IMR-90 (cell line): ENCODE measurements at regions not wholly inside any gene's neighbourhood (a gene's known extent, or its start where the extent isn't known, plus 50 kb on each side); places are given as distances from the start of the nearest gene placed in this dataset.

ENCODE experiments used
- ATAC-seq: fragments of 200-7000 bp; cut with Tn5 transposase; 2 replicates; pipeline ENCODE4 v1.9.1; 2020; ENCODE audit warnings: low read depth, mild to moderate bottlenecking, moderate library complexity
- BruUV-seq: library from RNA; stranded (reverse); fragments of 400-500 nt; replicated peaks from 2 replicates; lab custom pipeline; 2021; lab: Mats Ljungman, UMichigan
- CTCF ChIA-PET: fragments of 300-600 bp; formaldehyde crosslinking; extraction: SDS; loops from one replicate; lab custom pipeline; 2021; ENCODE audit warnings: antibody characterized with exemption; lab: Yijun Ruan, JAX
- POLR2A ChIA-PET: fragments of 300-600 bp; sonication (Branson Sonifier 250); formaldehyde crosslinking; loops from one replicate; lab custom pipeline; 2022; ENCODE audit warnings: antibody characterized with exemption; ENCODE audit not compliant: unreplicated experiment; lab: Charles Lee
- DNase-seq: peaks from one replicate; pipeline ENCODE4 v3.0.0; 2013
- H2AFZ ChIP-seq: replicated peaks from 2 replicates; pipeline ENCODE3; 2013; ENCODE audit warnings: low read length, mild to moderate bottlenecking; ENCODE audit not compliant: poor library complexity
- H2AK5ac ChIP-seq: 2 replicates; pipeline ENCODE4 v1.6.1; 2013; ENCODE audit warnings: low read depth, low read length, inconsistent platforms
- H2AK9ac ChIP-seq: replicated peaks from 2 replicates; pipeline ENCODE3; 2013; ENCODE audit warnings: mild to moderate bottlenecking, low read depth, low read length, moderate library complexity; ENCODE audit not compliant: poor library complexity
- H2BK120ac ChIP-seq: 2 replicates; pipeline ENCODE4 v1.6.1; 2013; ENCODE audit warnings: low read depth, low read length, inconsistent platforms
- H2BK15ac ChIP-seq: 3 replicates; pipeline ENCODE4 v1.6.1; 2013; ENCODE audit warnings: low read depth, low read length, inconsistent platforms
- H2BK20ac ChIP-seq: 2 replicates; pipeline ENCODE4 v1.6.1; 2013; ENCODE audit warnings: low read depth, mild to moderate bottlenecking, inconsistent platforms, low read length, moderate library complexity
- H2BK5ac ChIP-seq: 2 replicates; pipeline ENCODE4 v1.6.1; 2013; ENCODE audit warnings: mild to moderate bottlenecking, low read depth, low read length, inconsistent platforms; ENCODE audit not compliant: poor library complexity, severe bottlenecking
- H3K14ac ChIP-seq: replicated peaks from 2 replicates; pipeline ENCODE4 v1.6.1; 2013; ENCODE audit warnings: low read depth, low read length, inconsistent platforms
- H3K18ac ChIP-seq: 2 replicates; pipeline ENCODE4 v1.6.1; 2013; ENCODE audit warnings: low read depth, low read length, control low read depth
- H3K23ac ChIP-seq: 2 replicates; pipeline ENCODE4 v1.6.1; 2013; ENCODE audit warnings: low read depth, low read length, inconsistent platforms
- H3K27ac ChIP-seq: 2 replicates; pipeline ENCODE4 v1.5.1; 2013; ENCODE audit warnings: mild to moderate bottlenecking, control low read depth, low read length; ENCODE audit not compliant: insufficient read depth
- H3K27me3 ChIP-seq: 2 replicates; pipeline ENCODE4 v1.6.1; 2013; ENCODE audit warnings: low read length; ENCODE audit not compliant: control insufficient read depth, insufficient read depth
- H3K36me3 ChIP-seq: 2 replicates; pipeline ENCODE4 v1.6.1; 2013; ENCODE audit warnings: low read length, mixed read lengths; ENCODE audit not compliant: control insufficient read depth, insufficient read depth
- H3K4ac ChIP-seq: 2 replicates; pipeline ENCODE4 v1.6.1; 2013; ENCODE audit warnings: low read depth, low read length, inconsistent platforms
- H3K4me1 ChIP-seq: 2 replicates; pipeline ENCODE4 v1.6.1; 2013; ENCODE audit warnings: low read length, mixed read lengths; ENCODE audit not compliant: control insufficient read depth, insufficient read depth
- H3K4me2 ChIP-seq: 2 replicates; pipeline ENCODE4 v1.6.1; 2013; ENCODE audit warnings: low read depth, mild to moderate bottlenecking, control low read depth, low read length, moderate library complexity
- H3K4me3 ChIP-seq: 2 replicates; pipeline ENCODE4 v1.5.1; 2013; ENCODE audit warnings: low read depth, mild to moderate bottlenecking, control low read depth, low read length, moderate library complexity; ENCODE audit not compliant: insufficient read depth
- H3K56ac ChIP-seq: 2 replicates; pipeline ENCODE4 v1.6.1; 2013; ENCODE audit warnings: low read length, inconsistent platforms; ENCODE audit not compliant: insufficient read depth; ENCODE audit errors: extremely low read depth
- H3K79me1 ChIP-seq, 2 experiments: 2 replicates each; pipeline ENCODE4 v1.6.1; 2013; ENCODE audit warnings: low read length in 2 of 2, inconsistent platforms in 1 of 2, low read depth in 1 of 2
- H3K9ac ChIP-seq: 2 replicates; pipeline ENCODE4 v1.6.1; 2013; ENCODE audit warnings: low read depth, low read length, control low read depth
- H3K9me1 ChIP-seq: 2 replicates; pipeline ENCODE4 v1.6.1; 2013; ENCODE audit warnings: low read length, inconsistent platforms; ENCODE audit not compliant: insufficient read depth
- H3K9me3 ChIP-seq: 2 replicates; pipeline ENCODE4 v1.6.1; 2013; ENCODE audit warnings: low read length; ENCODE audit not compliant: control insufficient read depth, insufficient read depth
- H4K20me1 ChIP-seq: 2 replicates; pipeline ENCODE4 v1.6.1; 2013; ENCODE audit warnings: low read length, inconsistent platforms; ENCODE audit not compliant: insufficient read depth
- H4K5ac ChIP-seq: 2 replicates; pipeline ENCODE4 v1.6.1; 2013; ENCODE audit warnings: mild to moderate bottlenecking, low read depth, low read length, control low read depth
- H4K8ac ChIP-seq, 2 experiments: 2 replicates each; pipeline ENCODE4 v1.6.1; 2013; ENCODE audit warnings: low read depth in 2 of 2, low read length in 2 of 2, control low read depth in 1 of 2, inconsistent platforms in 1 of 2
- H4K91ac ChIP-seq: 2 replicates; pipeline ENCODE4 v1.6.1; 2013; ENCODE audit warnings: low read depth, low read length, inconsistent platforms; ENCODE audit not compliant: insufficient read depth
- BHLHE40 ChIP-seq: fragments of 150-350 bp; IDR thresholded peaks from 2 replicates; pipeline ENCODE4 v1.6.1; 2016; ENCODE audit warnings: mild to moderate bottlenecking, low read depth, low read length
- CEBPB ChIP-seq: IDR thresholded peaks from 2 replicates; pipeline ENCODE4 v1.6.1; 2012; ENCODE audit warnings: low read depth, low read length, improper control_type of control experiment
- CHD1 ChIP-seq: IDR thresholded peaks from 2 replicates; pipeline ENCODE4 v1.6.1; 2012; ENCODE audit warnings: low read depth, low read length, improper control_type of control experiment
- FOS ChIP-seq: fragments of 150-350 bp; IDR thresholded peaks from 2 replicates; pipeline ENCODE4 v1.6.1; 2016; ENCODE audit warnings: low read depth, low read length
- MAFK ChIP-seq: IDR thresholded peaks from 2 replicates; pipeline ENCODE4 v1.6.1; 2012; ENCODE audit warnings: low read depth, low read length, improper control_type of control experiment
- MAZ ChIP-seq: IDR thresholded peaks from 2 replicates; pipeline ENCODE4 v1.6.1; 2012; ENCODE audit warnings: low read depth, mild to moderate bottlenecking, low read length, improper control_type of control experiment, moderate library complexity, borderline replicate concordance
- MXI1 ChIP-seq: IDR thresholded peaks from 2 replicates; pipeline ENCODE4 v1.6.1; 2012; ENCODE audit warnings: low read depth, mild to moderate bottlenecking, low read length, moderate library complexity, borderline replicate concordance
- POLR2A ChIP-seq: IDR thresholded peaks from 2 replicates; pipeline ENCODE4 v1.6.1; 2012; ENCODE audit warnings: mild to moderate bottlenecking, low read depth, low read length
- RCOR1 ChIP-seq: IDR thresholded peaks from 2 replicates; pipeline ENCODE4 v1.6.1; 2012; ENCODE audit warnings: mild to moderate bottlenecking, low read length, improper control_type of control experiment; ENCODE audit not compliant: insufficient replicate concordance
- RFX5 ChIP-seq: IDR thresholded peaks from 2 replicates; pipeline ENCODE4 v1.8.0; 2012; ENCODE audit warnings: low read depth, mild to moderate bottlenecking, low read length, moderate library complexity
- SMC3 ChIP-seq: fragments of 150-350 bp; IDR thresholded peaks from 2 replicates; pipeline ENCODE4 v1.6.1; 2016; ENCODE audit warnings: low read depth, mild to moderate bottlenecking, antibody characterized with exemption, low read length, moderate library complexity
- WGBS, 2 experiments: methylation state at CpG; one replicate each; pipeline versions ENCODE4 v1.1.5 to v1.1.7; 2013; ENCODE audit warnings: missing lambda C conversion rate in 2 of 2; ENCODE audit not compliant: insufficient read length in 1 of 2; ENCODE audit errors: extremely low coverage in 2 of 2; 5-methylcytosine and 5-hydroxymethylcytosine counted together
- dilution Hi-C: fragments of 300-500 bp; cut with HindIII; formaldehyde crosslinking; loops from one replicate; pipeline ENCODE4 v1.14.3; 2018; ENCODE audit warnings: low sequenced_read_pairs; ENCODE audit not compliant: unreplicated experiment
- in situ Hi-C: fragments of 300-500 bp; cut with MboI; formaldehyde crosslinking; loops from 3 replicates; pipeline ENCODE4 v1.14.3; 2019; ENCODE audit warnings: low sequenced_read_pairs, inconsistent platforms, mixed read lengths
- intact Hi-C: fragments of 100-400 bp; cut with micrococcal nuclease; formaldehyde crosslinking; loops from 2 replicates; pipeline ENCODE4 v1.10.0; 2022
- TF ChIP-seq, protein P1 (sequence below): conservative IDR thresholded peaks from 2 replicates; pipeline ENCODE4 v1.5.1; 2012; ENCODE audit warnings: mild to moderate bottlenecking, low read depth, low read length, improper control_type of control experiment
- TF ChIP-seq, protein P2 (sequence below): fragments of 150-350 bp; IDR thresholded peaks from 2 replicates; pipeline ENCODE4 v1.6.1; 2017; ENCODE audit warnings: mild to moderate bottlenecking, antibody characterized with exemption, low read length, low read depth

DNA sequence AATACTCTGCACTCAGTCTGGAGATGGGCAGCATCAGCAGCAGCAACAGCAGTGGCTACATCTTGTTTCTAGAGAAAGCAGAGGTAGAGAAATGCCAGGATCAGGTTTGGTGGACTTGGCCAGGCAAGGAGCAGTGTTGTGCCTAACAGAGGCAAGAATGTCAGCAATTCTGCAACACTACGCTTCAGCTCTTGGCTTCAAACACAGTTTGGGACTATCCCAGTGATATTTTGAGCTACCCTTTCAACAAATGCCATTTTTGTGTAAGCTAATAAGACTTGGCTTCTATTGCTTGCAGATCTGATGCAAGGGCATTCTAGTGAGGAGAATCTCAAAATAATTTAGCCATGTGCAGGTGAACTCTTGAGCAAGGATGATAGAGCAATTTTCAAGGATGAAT lies 271.3 kb downstream of the PCDH20 start:
- Histone ChIP-seq H2BK15ac (no peak overlapping the region), H4K91ac (no peak overlapping the region), H2AK5ac (no peak overlapping the region), H3K4me3 (no peak overlapping the region), H3K27me3 (no peaks in the 10 kb centered on the region), H4K5ac (no peak overlapping the region), H2AK9ac (no peak overlapping the region), H4K20me1 (no peaks in the 10 kb centered on the region), H3K4me1 (no peaks in the 10 kb centered on the region), H2BK5ac (no peak overlapping the region), H2AFZ (no peak overlapping the region), H3K36me3 (no peaks in the 10 kb centered on the region), H2BK20ac (no peak overlapping the region), H3K9ac (no peak overlapping the region), H3K9me3 (peaks cover 16% of the 10 kb centered on the region), H3K56ac (no peak overlapping the region), H3K18ac (no peak overlapping the region), H3K14ac (no peak overlapping the region), H3K9me1 (no peaks in the 10 kb centered on the region), H3K4ac (no peak overlapping the region), H4K8ac (no peak overlapping the region), H2BK120ac (no peak overlapping the region), H3K23ac (no peak overlapping the region), H3K27ac (no peak overlapping the region), H3K79me1 (no peaks in the 10 kb centered on the region), H3K4me2 (no peak overlapping the region)
- ATAC-seq (no peak), DNase-seq (no peak)
- no CpG with 5 or more reads among the region's 1 CpG for WGBS, 2 experiments
- POLR2A ChIA-PET: no interaction called here
- intact Hi-C loops: no loop called here
- BruUV-seq: no TSS peak
- CTCF ChIA-PET: no interaction called here
- TF ChIP-seq FOS (no peak), MXI1 (no peak), MAZ (no peak), RFX5 (no peak), MAFK (no peak), SMC3 (no peak), POLR2A (no peak), CEBPB (no peak), BHLHE40 (no peak), RCOR1 (no peak), CHD1 (no peak)
- TF ChIP-seq, protein P1, sequence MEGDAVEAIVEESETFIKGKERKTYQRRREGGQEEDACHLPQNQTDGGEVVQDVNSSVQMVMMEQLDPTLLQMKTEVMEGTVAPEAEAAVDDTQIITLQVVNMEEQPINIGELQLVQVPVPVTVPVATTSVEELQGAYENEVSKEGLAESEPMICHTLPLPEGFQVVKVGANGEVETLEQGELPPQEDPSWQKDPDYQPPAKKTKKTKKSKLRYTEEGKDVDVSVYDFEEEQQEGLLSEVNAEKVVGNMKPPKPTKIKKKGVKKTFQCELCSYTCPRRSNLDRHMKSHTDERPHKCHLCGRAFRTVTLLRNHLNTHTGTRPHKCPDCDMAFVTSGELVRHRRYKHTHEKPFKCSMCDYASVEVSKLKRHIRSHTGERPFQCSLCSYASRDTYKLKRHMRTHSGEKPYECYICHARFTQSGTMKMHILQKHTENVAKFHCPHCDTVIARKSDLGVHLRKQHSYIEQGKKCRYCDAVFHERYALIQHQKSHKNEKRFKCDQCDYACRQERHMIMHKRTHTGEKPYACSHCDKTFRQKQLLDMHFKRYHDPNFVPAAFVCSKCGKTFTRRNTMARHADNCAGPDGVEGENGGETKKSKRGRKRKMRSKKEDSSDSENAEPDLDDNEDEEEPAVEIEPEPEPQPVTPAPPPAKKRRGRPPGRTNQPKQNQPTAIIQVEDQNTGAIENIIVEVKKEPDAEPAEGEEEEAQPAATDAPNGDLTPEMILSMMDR: no peak
- TF ChIP-seq, protein P2, sequence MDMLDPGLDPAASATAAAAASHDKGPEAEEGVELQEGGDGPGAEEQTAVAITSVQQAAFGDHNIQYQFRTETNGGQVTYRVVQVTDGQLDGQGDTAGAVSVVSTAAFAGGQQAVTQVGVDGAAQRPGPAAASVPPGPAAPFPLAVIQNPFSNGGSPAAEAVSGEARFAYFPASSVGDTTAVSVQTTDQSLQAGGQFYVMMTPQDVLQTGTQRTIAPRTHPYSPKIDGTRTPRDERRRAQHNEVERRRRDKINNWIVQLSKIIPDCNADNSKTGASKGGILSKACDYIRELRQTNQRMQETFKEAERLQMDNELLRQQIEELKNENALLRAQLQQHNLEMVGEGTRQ: no peak
- in situ Hi-C loops: no loop called here
- dilution Hi-C loops: no loop called here
